HEK293 (cell line): ENCODE measurements at regions not wholly inside any gene's neighbourhood (a gene's known extent, or its start where the extent isn't known, plus 50 kb on each side); places are given as distances from the start of the nearest gene placed in this dataset.

ENCODE experiments used
- CTCF ChIA-PET: fragments of 350-600 bp; formaldehyde crosslinking; extraction: SDS; loops from one replicate; lab custom pipeline; 2021; ENCODE audit warnings: antibody characterized with exemption; lab: Yijun Ruan, JAX
- POLR2A ChIA-PET: fragments of 300-600 bp; formaldehyde crosslinking; extraction: SDS; loops from one replicate; lab custom pipeline; 2020; ENCODE audit warnings: antibody characterized with exemption, inconsistent platforms; lab: Yijun Ruan, JAX
- H3K27ac ChIP-seq: fragments of 200-500 bp; sonication (Bioruptor generic); 2 replicates; pipeline ENCODE4 v1.5.1; 2014; ENCODE audit warnings: low read depth, low read length, control low read depth, inconsistent platforms; ENCODE audit errors: extremely low read depth
- H3K36me3 ChIP-seq, 2 experiments: fragments of 200-500 bp in 1 of 2; sonication (Bioruptor generic) in 1 of 2; 1 replicate in 1 of 2; 2 replicates in 1 of 2; pipeline ENCODE4 v1.5.1; 2014 to 2017; ENCODE audit warnings: inconsistent platforms in 2 of 2, low read length in 2 of 2; ENCODE audit not compliant: control insufficient read depth in 2 of 2, insufficient read depth in 1 of 2
- H3K4me1 ChIP-seq: fragments of 200-500 bp; sonication (Bioruptor generic); 2 replicates; pipeline ENCODE4 v1.5.1; 2014; ENCODE audit warnings: mild to moderate bottlenecking, low read length, inconsistent platforms; ENCODE audit not compliant: control insufficient read depth, insufficient read depth
- H3K4me3 ChIP-seq: 2 replicates; pipeline ENCODE4 v1.5.1; 2011; ENCODE audit warnings: low read depth, mild to moderate bottlenecking, control low read depth, low read length, moderate library complexity
- H3K9me3 ChIP-seq: fragments of 200-500 bp; sonication (Bioruptor generic); 2 replicates; pipeline ENCODE4 v1.5.1; 2014; ENCODE audit warnings: low read depth, low read length, inconsistent platforms; ENCODE audit not compliant: control insufficient read depth, insufficient read depth
- GLI2 ChIP-seq: fragments of 450-650 bp; formaldehyde crosslinking; IDR thresholded peaks from 2 replicates; pipeline ENCODE4; 2017; ENCODE audit warnings: missing biosample characterization, missing genetic modification characterization, low read depth, borderline replicate concordance
- IKZF3 ChIP-seq: fragments of 450-650 bp; IDR thresholded peaks from 2 replicates; pipeline ENCODE4 v1.5.0; 2018; ENCODE audit warnings: missing biosample characterization, mild to moderate bottlenecking, missing genetic modification characterization, moderate library complexity
- KLF1 ChIP-seq: fragments of 450-650 bp; formaldehyde crosslinking; IDR thresholded peaks from 2 replicates; pipeline ENCODE4 v1.5.1; 2016; ENCODE audit warnings: missing biosample characterization, missing genetic modification characterization
- KLF17 ChIP-seq: fragments of 450-650 bp; formaldehyde crosslinking; IDR thresholded peaks from 2 replicates; pipeline ENCODE4 v1.5.1; 2016; ENCODE audit warnings: missing biosample characterization, missing genetic modification characterization
- MYNN ChIP-seq: fragments of 450-650 bp; formaldehyde crosslinking; IDR thresholded peaks from 2 replicates; pipeline ENCODE4 v1.5.1; 2016; ENCODE audit warnings: missing biosample characterization, missing genetic modification characterization, borderline replicate concordance
- SP7 ChIP-seq: fragments of 450-650 bp; formaldehyde crosslinking; IDR thresholded peaks from 2 replicates; pipeline ENCODE4 v1.5.1; 2016; ENCODE audit warnings: missing biosample characterization, missing genetic modification characterization
- YY1 ChIP-seq: fragments of 450-650 bp; formaldehyde crosslinking; IDR thresholded peaks from 2 replicates; pipeline ENCODE4 v1.5.1; 2018; ENCODE audit warnings: missing biosample characterization, missing genetic modification characterization
- ZBTB11 ChIP-seq: fragments of 450-650 bp; formaldehyde crosslinking; conservative IDR thresholded peaks from 2 replicates; pipeline ENCODE4 v1.5.1; 2016; ENCODE audit warnings: low read depth, missing biosample characterization, missing genetic modification characterization
- ZFP41 ChIP-seq: fragments of 450-650 bp; formaldehyde crosslinking; IDR thresholded peaks from 2 replicates; pipeline ENCODE4 v1.5.1; 2016; ENCODE audit warnings: missing biosample characterization, missing genetic modification characterization, borderline replicate concordance
- ZNF16 ChIP-seq: fragments of 450-650 bp; formaldehyde crosslinking; IDR thresholded peaks from 2 replicates; pipeline ENCODE4 v1.5.1; 2016; ENCODE audit warnings: low read depth, missing biosample characterization, missing genetic modification characterization
- ZNF248 ChIP-seq: fragments of 450-650 bp; formaldehyde crosslinking; IDR thresholded peaks from 2 replicates; pipeline ENCODE4 v1.5.1; 2017; ENCODE audit warnings: missing biosample characterization, missing genetic modification characterization
- ZNF416 ChIP-seq: fragments of 450-650 bp; formaldehyde crosslinking; IDR thresholded peaks from 2 replicates; pipeline ENCODE4 v1.5.1; 2016; ENCODE audit warnings: missing biosample characterization, missing genetic modification characterization
- ZNF518A ChIP-seq: fragments of 450-650 bp; formaldehyde crosslinking; conservative IDR thresholded peaks from 2 replicates; pipeline ENCODE4 v1.5.1; 2016; ENCODE audit warnings: low read depth, missing biosample characterization, missing genetic modification characterization
- ZNF530 ChIP-seq: fragments of 450-650 bp; formaldehyde crosslinking; IDR thresholded peaks from 2 replicates; pipeline ENCODE4 v1.5.1; 2016; ENCODE audit warnings: low read depth, missing biosample characterization, missing genetic modification characterization
- ZNF639 ChIP-seq: fragments of 450-650 bp; formaldehyde crosslinking; IDR thresholded peaks from 2 replicates; pipeline ENCODE4 v1.5.1; 2016; ENCODE audit warnings: missing biosample characterization, missing genetic modification characterization
- ZNF660 ChIP-seq: fragments of 450-650 bp; IDR thresholded peaks from 2 replicates; pipeline ENCODE4 v1.5.1; 2018; ENCODE audit warnings: missing biosample characterization, mild to moderate bottlenecking, missing genetic modification characterization
- ZNF747 ChIP-seq: fragments of 450-650 bp; formaldehyde crosslinking; IDR thresholded peaks from 2 replicates; pipeline ENCODE4 v1.5.1; 2016; ENCODE audit warnings: missing biosample characterization, missing genetic modification characterization

GRCh38 chr11:10358696-10359095 lies 53.8 kb downstream of the ADM start:
- POLR2A ChIA-PET = no interaction called here
- H3K4me3 ChIP-seq = no peak overlapping the region
- no peaks in the 10 kb centered on the region for H3K4me1 ChIP-seq
- H3K36me3 ChIP-seq = no peaks in the 10 kb centered on the region
- CTCF ChIA-PET = interaction anchor here (0.6 to 5.6 kb wide), 2 partner anchors 8 to 80 kb away, joined by 3 to 41 read pairs; no protein-coding TSS in a partner anchor
- H3K9me3 ChIP-seq = no peaks in the 10 kb centered on the region
- no peak overlapping the region for H3K27ac ChIP-seq
- no peak for TF ChIP-seq MYNN (tag by site-specific recombination)
- TF ChIP-seq ZNF518A (tag by site-specific recombination) = no peak
- TF ChIP-seq ZNF16 (tag by site-specific recombination) = no peak
- TF ChIP-seq ZNF747 (tag by site-specific recombination) = no peak
- TF ChIP-seq SP7 (tag by site-specific recombination) = no peak

GRCh38 chr11:10359171-10359570 lies 54.3 kb downstream of the ADM start:
- ChIA-PET POLR2A (no interaction called here), CTCF (interaction anchor here (0.6 to 5.6 kb wide), 2 partner anchors 8 to 265 kb away, joined by 4 to 41 read pairs; no protein-coding TSS in a partner anchor)
- no peaks in the 10 kb centered on the region for H3K4me1 ChIP-seq
- H3K4me3 ChIP-seq = no peak overlapping the region
- H3K9me3 ChIP-seq = no peaks in the 10 kb centered on the region
- H3K36me3 ChIP-seq = no peaks in the 10 kb centered on the region
- no peak overlapping the region for H3K27ac ChIP-seq
- TF ChIP-seq ZNF518A (tag by site-specific recombination) (no peak), ZFP41 (no peak), ZNF639 (tag by site-specific recombination) (no peak), GLI2 (tag by site-specific recombination) (no peak), YY1 (tag by site-specific recombination) (no peak), ZNF530 (tag by site-specific recombination) (no peak), ZNF248 (tag by site-specific recombination) (no peak), KLF1 (no peak), ZNF660 (tag by site-specific recombination) (no peak), ZBTB11 (tag by site-specific recombination) (no peak), IKZF3 (tag by site-specific recombination) (no peak), ZNF416 (no peak), KLF17 (tag by site-specific recombination) (no peak)
